ENCODE measurements at regions not wholly inside any gene's neighbourhood (a gene's known extent, or its start where the extent isn't known, plus 50 kb on each side); places are given as distances from the start of the nearest gene placed in this dataset.
A peak's percentile ranks its signal among the peaks of the same experiment; 100 is the strongest.

GRCh38 chr2:62370321-62371250 lies 135.4 kb downstream of the TMEM17 start:
- DNase-seq (ENCODE audit: low spot score) (no peak), FAIRE-seq (no peak)

- DNase-seq (ENCODE audit: low spot score) = no peak
- no peak for FAIRE-seq
Measured at GRCh38 chr2:62369541-62370202, 136.3 kb downstream of the TMEM17 start.

DNA sequence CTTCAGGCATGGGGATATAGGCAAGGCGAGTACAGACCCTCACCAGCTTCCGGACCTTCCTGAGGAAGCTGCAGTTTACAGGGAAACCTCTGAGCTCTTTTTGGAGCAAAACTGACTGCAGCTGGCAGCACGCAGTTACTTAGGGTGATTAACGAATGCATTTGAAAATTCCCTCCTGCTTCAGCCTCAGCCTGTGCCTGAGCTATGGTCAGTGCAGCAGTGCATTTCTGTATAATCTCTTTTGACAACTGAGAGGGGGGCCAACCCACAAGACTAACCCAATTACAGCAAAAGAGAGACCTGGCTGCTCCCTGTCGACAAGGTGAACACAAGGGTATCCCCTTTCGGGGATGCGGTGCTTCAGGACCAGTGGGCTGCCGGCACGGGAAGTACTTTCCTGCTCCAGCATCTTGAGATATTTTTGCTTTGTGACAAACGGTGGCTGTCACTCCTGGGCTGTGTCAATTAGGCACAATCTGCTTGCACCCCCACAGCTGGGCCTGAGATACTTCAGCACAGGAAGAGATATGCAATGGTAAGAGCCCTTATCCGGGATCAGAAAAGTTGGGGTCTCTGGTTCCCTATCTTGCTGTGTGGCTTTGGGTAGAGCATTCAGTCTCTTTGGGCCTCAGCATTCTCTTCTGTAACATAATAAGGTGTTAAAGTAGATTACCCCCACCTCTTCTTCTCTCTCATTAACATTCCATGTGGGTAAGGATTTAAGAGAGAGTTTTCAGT lies 141.0 kb downstream of the TMEM17 start:
- no peak for FAIRE-seq

GRCh38 chr2:62363166-62363565 lies 142.8 kb downstream of the TMEM17 start:
- FAIRE-seq = no peak

More for the DNA sequence above, 141.0 kb downstream of the TMEM17 start:
- no peak for DNase-seq (ENCODE audit: low spot score)

GRCh38 chr2:62362561-62362960 lies 143.4 kb downstream of the TMEM17 start:
- FAIRE-seq (no peak), DNase-seq (ENCODE audit: low spot score) (no peak)

More at GRCh38 chr2:62363166-62363565, 142.8 kb downstream of the TMEM17 start:
- no peak for DNase-seq (ENCODE audit: low spot score)

DNA sequence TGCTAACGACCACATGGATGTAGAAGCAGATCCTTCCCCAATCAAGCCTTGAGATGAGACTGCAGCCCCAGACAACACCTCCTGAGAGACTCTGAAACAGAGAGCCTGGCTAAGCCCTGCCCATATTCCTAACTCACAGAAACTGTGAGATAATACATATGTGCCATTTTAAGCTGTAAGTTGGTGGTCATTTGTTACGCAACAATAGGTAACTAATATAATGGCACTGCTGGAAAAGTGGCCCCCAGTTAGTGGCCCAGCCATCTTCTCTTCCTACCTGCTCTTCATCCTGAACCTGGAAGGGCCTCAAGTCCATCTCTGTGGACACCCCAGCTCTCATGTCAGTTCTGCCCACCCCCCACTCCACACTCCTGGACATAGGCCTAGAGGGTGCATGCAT lies 144.0 kb downstream of the TMEM17 start:
- FAIRE-seq = no peak

GRCh38 chr2:62354771-62355561 lies 151.0 kb downstream of the TMEM17 start:
- DNase-seq (ENCODE audit: low spot score) = no peak
- no peak for FAIRE-seq

More for the DNA sequence above, 144.0 kb downstream of the TMEM17 start:
- DNase-seq (ENCODE audit: low spot score) = no peak

- DNase-seq (ENCODE audit: low spot score) = no peak
- FAIRE-seq = no peak
Measured at GRCh38 chr2:62352031-62352430, 154.0 kb downstream of the TMEM17 start.

- no peak for FAIRE-seq
- DNase-seq (ENCODE audit: low spot score) = no peak
Measured at GRCh38 chr2:62349788-62350187, 153.9 kb downstream of the B3GNT2 start.

DNA sequence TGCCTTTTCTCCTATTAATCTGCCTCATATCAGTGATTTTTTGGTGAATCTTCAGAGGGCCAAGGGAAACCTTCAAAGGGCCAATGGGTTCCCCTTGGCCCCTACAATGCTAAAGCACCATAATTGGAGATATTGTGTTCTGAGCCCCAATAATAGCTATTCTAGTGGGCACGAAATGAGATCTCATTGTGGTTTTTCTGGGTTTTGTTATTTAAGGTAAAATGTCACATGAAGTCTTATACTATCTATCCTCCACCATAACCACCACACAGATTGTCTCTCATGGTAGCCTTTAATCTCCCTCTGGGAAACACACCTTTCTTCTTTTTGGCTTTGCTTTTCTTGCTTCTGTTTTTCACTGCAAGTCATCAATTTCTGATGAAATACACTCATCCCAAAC lies 152.8 kb downstream of the B3GNT2 start:
- no peak for FAIRE-seq
- no peak for DNase-seq (ENCODE audit: low spot score)

DNA sequence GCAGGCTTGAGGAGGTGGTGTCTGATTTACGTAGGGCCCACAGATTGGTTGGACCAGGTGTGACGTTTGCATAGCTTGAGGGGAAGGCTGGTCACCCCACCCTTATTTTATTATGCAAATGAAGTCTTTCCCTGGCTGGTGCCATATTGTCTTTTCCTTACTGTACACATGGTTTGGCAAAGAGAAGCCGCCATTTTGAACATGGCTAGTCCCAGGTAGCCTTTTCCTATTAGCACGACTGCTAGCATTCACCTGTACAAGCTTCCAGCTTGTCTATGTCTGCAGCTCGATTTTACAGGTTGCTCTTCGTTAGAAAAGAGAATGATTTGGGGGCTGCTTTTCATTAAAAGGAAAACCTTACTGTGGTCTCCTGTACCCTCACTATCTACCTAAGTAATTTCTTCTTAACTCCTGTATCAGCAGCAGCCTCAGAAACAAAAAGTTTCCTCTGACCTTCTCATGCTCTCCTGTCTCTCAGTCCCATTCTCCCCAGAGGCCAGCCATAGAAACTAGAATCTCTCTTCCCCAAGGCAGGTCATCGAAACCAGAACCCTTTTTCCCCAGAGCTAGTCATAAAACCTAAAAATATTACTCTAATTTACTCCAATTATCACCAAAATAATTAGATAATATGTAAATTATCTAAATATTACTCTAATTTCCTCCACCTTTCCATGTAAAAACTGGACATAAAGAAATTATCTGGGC lies 151.8 kb downstream of the B3GNT2 start:
- FAIRE-seq (no peak), DNase-seq (ENCODE audit: low spot score) (no peak)

GRCh38 chr2:62344472-62344871 lies 148.6 kb downstream of the B3GNT2 start:
- DNase-seq (ENCODE audit: low spot score) (peak; percentile 86), FAIRE-seq (peak; percentile 97)

- no peak for FAIRE-seq
- DNase-seq (ENCODE audit: low spot score) = no peak
Measured at GRCh38 chr2:62343636-62344337, 147.9 kb downstream of the B3GNT2 start.

- DNase-seq (ENCODE audit: low spot score) (no peak), FAIRE-seq (no peak)
Measured at GRCh38 chr2:62343206-62343605, 147.3 kb downstream of the B3GNT2 start.

GRCh38 chr2:62340994-62341484 lies 145.1 kb downstream of the B3GNT2 start:
- DNase-seq (ENCODE audit: low spot score) (peak; percentile 77), FAIRE-seq (peak; percentile 84)

DNA sequence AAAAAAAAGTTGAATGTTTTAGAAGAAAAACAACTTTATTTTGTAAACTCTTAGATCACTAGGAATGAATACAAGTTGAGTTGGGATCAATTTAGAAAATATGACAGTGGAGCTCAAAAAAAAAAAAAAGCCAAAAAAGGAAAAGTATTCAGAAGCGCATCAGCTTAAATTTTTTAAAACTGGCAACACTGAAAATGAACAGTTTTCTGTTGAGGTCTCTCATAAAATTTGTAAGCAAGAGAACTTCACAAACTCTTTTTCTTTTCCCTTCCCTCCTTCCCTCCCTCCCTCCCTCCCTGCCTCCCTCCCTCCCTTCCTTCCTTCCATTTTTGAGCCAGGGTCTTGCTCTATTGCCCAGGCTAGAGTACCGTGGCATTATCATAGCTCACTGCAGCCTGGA lies 143.9 kb downstream of the B3GNT2 start:
- DNase-seq (ENCODE audit: low spot score) (no peak), FAIRE-seq (no peak)

DNA sequence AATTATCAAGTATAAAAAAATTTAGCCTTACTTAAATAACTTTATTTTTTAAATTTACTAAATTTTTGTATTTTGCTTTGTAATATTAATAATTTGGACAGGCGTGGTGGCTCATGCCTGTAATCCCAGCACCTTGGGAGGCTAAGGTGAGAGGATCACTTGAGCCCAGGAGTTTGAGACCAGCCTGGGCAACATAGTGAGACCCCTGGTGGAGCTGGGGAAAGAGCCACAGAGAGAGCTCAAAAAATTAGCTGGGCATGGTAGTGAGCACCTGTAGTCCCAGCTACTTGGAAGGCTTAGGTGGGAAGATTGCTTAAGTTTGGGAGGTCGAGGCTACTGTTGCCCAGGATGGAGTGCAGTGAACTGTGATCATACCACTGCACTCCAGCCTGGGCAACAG lies 143.5 kb downstream of the B3GNT2 start:
- DNase-seq (ENCODE audit: low spot score) (no peak), FAIRE-seq (no peak)

DNA sequence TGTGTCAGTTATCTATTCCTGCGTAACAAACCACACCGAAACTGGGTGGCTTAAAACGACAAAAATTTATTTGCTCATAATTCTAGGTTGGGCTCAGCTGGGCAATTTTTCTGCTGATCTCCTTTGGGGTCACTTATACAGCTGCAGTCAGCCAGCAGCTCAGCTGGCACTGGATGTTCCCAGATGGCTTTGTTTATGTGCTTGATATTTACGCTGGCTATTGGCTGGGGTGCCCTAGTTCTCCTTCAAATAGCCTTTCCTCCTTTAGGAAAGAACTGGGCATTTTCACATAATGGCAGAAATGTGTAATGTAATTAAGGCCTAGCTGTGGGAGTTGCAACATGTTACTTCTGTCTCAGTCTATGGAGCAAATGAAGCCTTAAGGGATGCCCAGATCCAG lies 142.2 kb downstream of the B3GNT2 start:
- DNase-seq (ENCODE audit: low spot score) = no peak
- no peak for FAIRE-seq

DNA sequence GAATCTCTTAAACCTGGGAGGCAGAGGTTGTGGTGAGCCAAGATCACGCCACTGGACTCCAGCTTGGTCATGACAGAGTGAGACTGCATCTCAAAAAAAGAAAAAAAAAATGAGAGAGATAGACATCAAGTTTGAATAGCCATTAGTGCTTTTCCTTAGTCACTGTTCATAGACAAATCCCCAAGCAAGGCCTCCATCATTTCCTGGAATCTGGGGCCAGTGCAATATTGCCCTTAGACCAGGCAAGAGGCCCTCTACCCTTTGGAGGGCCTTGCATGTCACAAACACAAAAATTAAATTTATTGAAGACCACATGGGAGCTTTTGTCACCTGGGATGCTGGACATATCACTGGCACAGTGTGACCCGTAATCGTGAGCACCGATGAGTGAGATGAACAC lies 141.5 kb downstream of the B3GNT2 start:
- DNase-seq (ENCODE audit: low spot score) (no peak), FAIRE-seq (no peak)

- no peak for DNase-seq (ENCODE audit: low spot score)
- no peak for FAIRE-seq
Measured at GRCh38 chr2:62335612-62336011, 139.7 kb downstream of the B3GNT2 start.
